Peyer's patch (tissue), 4 donors: ENCODE measurements at regions not wholly inside any gene's neighbourhood (a gene's known extent, or its start where the extent isn't known, plus 50 kb on each side); places are given as distances from the start of the nearest gene placed in this dataset.

ENCODE experiments used
- CTCF ChIP-seq, 6 experiments: fragments of 450-650 bp in 4 of 6; fragments of 200-600 bp in 2 of 6; sonication (generic) in 1 of 6; IDR thresholded peaks; one replicate each; pipeline ENCODE4 v1.5.1; 2017 to 2019; ENCODE audit warnings: antibody characterized with exemption in 6 of 6, mild to moderate bottlenecking in 3 of 6, moderate library complexity in 1 of 6
- POLR2A ChIP-seq, 2 donors: fragments of 450-650 bp; IDR thresholded peaks; one replicate each; pipeline ENCODE4 v1.5.1; 2017; ENCODE audit warnings: antibody characterized with exemption in 2 of 2, mild to moderate bottlenecking in 2 of 2, moderate library complexity in 2 of 2

GRCh38 chr6:55108134-55109130 lies 65.9 kb upstream of the HCRTR2 start:
- no peak for TF ChIP-seq POLR2A (IDR thresholded peaks at IDR 0.05)
- no peak for TF ChIP-seq CTCF (IDR thresholded peaks at IDR 0.05)
